H1 (cell line): ENCODE measurements at regions not wholly inside any gene's neighbourhood (a gene's known extent, or its start where the extent isn't known, plus 50 kb on each side); places are given as distances from the start of the nearest gene placed in this dataset.

ENCODE experiments used
- CTCF ChIA-PET: fragments of 300-600 bp; sonication (Branson Sonifier 250); formaldehyde crosslinking; loops from one replicate; lab custom pipeline; 2021; ENCODE audit not compliant: partially characterized antibody; lab: Charles Lee
- POLR2A ChIA-PET: fragments of 300-600 bp; sonication (Branson Sonifier 250); formaldehyde crosslinking; loops from one replicate; lab custom pipeline; 2021; ENCODE audit warnings: inconsistent platforms; ENCODE audit not compliant: partially characterized antibody; lab: Charles Lee
- DNase-seq, 2 experiments: peaks; one replicate each; pipeline versions ENCODE4 v3.0.0 to v3.0.0-alpha.2; 2010 to 2022; ENCODE audit warnings: low spot score in 2 of 2, low read depth in 1 of 2, mixed read lengths in 1 of 2
- FAIRE-seq: peaks from 2 replicates; lab custom pipeline; 2011; peaks lifted over from hg19 to GRCh38; lab: Jason Lieb, UNC
- H2AFZ ChIP-seq: 2 replicates; pipeline ENCODE4 v1.8.1; 2012; ENCODE audit warnings: low read length, inconsistent platforms
- H2AK5ac ChIP-seq: 2 replicates; pipeline ENCODE4 v1.6.1; 2013; ENCODE audit warnings: low read depth, low read length
- H2BK120ac ChIP-seq: replicated peaks from 2 replicates; pipeline ENCODE3; 2013; ENCODE audit warnings: low read depth, low read length, inconsistent platforms
- H2BK12ac ChIP-seq: 2 replicates; pipeline ENCODE4 v1.6.1; 2013; ENCODE audit warnings: low read depth, low read length
- H2BK15ac ChIP-seq: 2 replicates; pipeline ENCODE4 v1.6.1; 2013; ENCODE audit warnings: low read length
- H2BK20ac ChIP-seq: 2 replicates; pipeline ENCODE4 v1.6.1; 2013; ENCODE audit warnings: low read length
- H2BK5ac ChIP-seq: 2 replicates; pipeline ENCODE4 v1.6.1; 2013; ENCODE audit warnings: low read depth, low read length
- H3K14ac ChIP-seq: 2 replicates; pipeline ENCODE4 v1.6.1; 2013; ENCODE audit warnings: inconsistent platforms; ENCODE audit not compliant: insufficient read length
- H3K18ac ChIP-seq: 2 replicates; pipeline ENCODE4 v1.6.1; 2013; ENCODE audit warnings: low read length; ENCODE audit errors: extremely low read depth
- H3K23ac ChIP-seq: 2 replicates; pipeline ENCODE4 v1.6.1; 2013; ENCODE audit warnings: inconsistent platforms; ENCODE audit not compliant: insufficient read length
- H3K23me2 ChIP-seq: 2 replicates; pipeline ENCODE4 v1.6.1; 2013; ENCODE audit warnings: low read depth, low read length
- H3K27ac ChIP-seq: 2 replicates; pipeline ENCODE4 v1.6.1; 2011; ENCODE audit warnings: low read depth, low read length, inconsistent platforms
- H3K27me3 ChIP-seq, 4 experiments: replicated peaks in 1 of 4; 1 replicate in 1 of 4; 2 replicates in 3 of 4; pipeline versions ENCODE4 v1.6.1 to v1.8.1; 2011 to 2013; ENCODE audit warnings: low read length in 3 of 4, mild to moderate bottlenecking in 3 of 4, inconsistent platforms in 2 of 4, mixed read lengths in 2 of 4, moderate library complexity in 1 of 4; ENCODE audit not compliant: control insufficient read depth in 3 of 4, insufficient read depth in 3 of 4; ENCODE audit errors: extremely low read depth in 1 of 4
- H3K36me3 ChIP-seq, 4 experiments: 2 replicates each; pipeline versions ENCODE4 v1.6.1 to v1.8.1; 2011 to 2013; ENCODE audit warnings: mild to moderate bottlenecking in 4 of 4, low read length in 3 of 4, moderate library complexity in 2 of 4, control low read depth in 1 of 4, inconsistent platforms in 1 of 4; ENCODE audit not compliant: insufficient read depth in 4 of 4, control insufficient read depth in 2 of 4
- H3K4ac ChIP-seq: replicated peaks from 2 replicates; pipeline ENCODE3; 2013; ENCODE audit warnings: low read length, low read depth, mixed read lengths, inconsistent platforms; ENCODE audit not compliant: insufficient read length
- H3K4me1 ChIP-seq, 4 experiments: replicated peaks in 1 of 4; 1 replicate in 1 of 4; 2 replicates in 3 of 4; pipeline versions ENCODE4 v1.6.1 to v1.8.1; 2011 to 2013; ENCODE audit warnings: low read length in 3 of 4, inconsistent platforms in 2 of 4, mixed read lengths in 1 of 4; ENCODE audit not compliant: insufficient read depth in 4 of 4, control insufficient read depth in 3 of 4
- H3K4me2 ChIP-seq, 2 experiments: 2 replicates each; pipeline versions ENCODE4 v1.6.1 to v1.8.1; 2011 to 2013; ENCODE audit warnings: low read depth in 2 of 2, low read length in 2 of 2, control low read depth in 1 of 2, inconsistent platforms in 1 of 2, mild to moderate bottlenecking in 1 of 2; ENCODE audit not compliant: insufficient read depth in 1 of 2
- H3K4me3 ChIP-seq, 4 experiments: fragments of 200-600, 300-600 bp in 1 of 4; sonication (generic), shearing (Covaris generic), sonication (Bioruptor Twin) in 1 of 4; 2 replicates each; pipeline versions ENCODE4 v1.5.1 to v1.8.1; 2011 to 2016; ENCODE audit warnings: low read length in 4 of 4, low read depth in 3 of 4, control low read depth in 2 of 4, inconsistent platforms in 2 of 4, mild to moderate bottlenecking in 2 of 4, mixed read lengths in 1 of 4, moderate library complexity in 1 of 4; ENCODE audit not compliant: insufficient read depth in 2 of 4; ENCODE audit errors: extremely low read depth in 1 of 4
- H3K56ac ChIP-seq: replicated peaks from 2 replicates; pipeline ENCODE3; 2013; ENCODE audit warnings: low read depth, mild to moderate bottlenecking, mixed read lengths, low read length, inconsistent platforms; ENCODE audit not compliant: insufficient read length
- H3K79me1 ChIP-seq: 2 replicates; pipeline ENCODE4 v1.6.1; 2013; ENCODE audit warnings: low read depth, low read length, control low read depth
- H3K79me2 ChIP-seq, 2 experiments: 2 replicates each; pipeline versions ENCODE4 v1.6.1 to v1.8.1; 2012 to 2013; ENCODE audit warnings: low read length in 2 of 2, mild to moderate bottlenecking in 2 of 2, inconsistent platforms in 1 of 2; ENCODE audit not compliant: insufficient read depth in 2 of 2, control insufficient read depth in 1 of 2
- H3K9ac ChIP-seq, 4 experiments: replicated peaks in 1 of 4; 1 replicate in 1 of 4; 2 replicates in 3 of 4; pipeline versions ENCODE4 v1.6.1 to v1.8.1; 2011 to 2013; ENCODE audit warnings: low read depth in 3 of 4, low read length in 3 of 4, control low read depth in 2 of 4, mild to moderate bottlenecking in 2 of 4, moderate library complexity in 2 of 4, inconsistent platforms in 1 of 4; ENCODE audit errors: extremely low read depth in 1 of 4
- H3K9me3 ChIP-seq, 2 experiments: 2 replicates each; pipeline versions ENCODE4 v1.6.1 to v1.8.1; 2012 to 2013; ENCODE audit warnings: mild to moderate bottlenecking in 2 of 2, moderate library complexity in 2 of 2, control low read depth in 1 of 2, inconsistent platforms in 1 of 2, low read depth in 1 of 2, low read length in 1 of 2, mixed read lengths in 1 of 2; ENCODE audit not compliant: insufficient read depth in 2 of 2
- H4K20me1 ChIP-seq, 2 experiments: replicated peaks in 1 of 2; 2 replicates each; pipeline versions ENCODE3 to v1.8.1; 2011 to 2013; ENCODE audit warnings: inconsistent platforms in 2 of 2, low read length in 2 of 2, mild to moderate bottlenecking in 1 of 2; ENCODE audit not compliant: insufficient read depth in 2 of 2, control insufficient read depth in 1 of 2
- H4K5ac ChIP-seq: 2 replicates; pipeline ENCODE4 v1.6.1; 2013; ENCODE audit warnings: low read length, low read depth, mixed read lengths, inconsistent platforms; ENCODE audit not compliant: insufficient read length
- H4K8ac ChIP-seq: 2 replicates; pipeline ENCODE4 v1.8.0; 2013; ENCODE audit warnings: mild to moderate bottlenecking, moderate library complexity, low read length, inconsistent platforms; ENCODE audit not compliant: insufficient read depth; ENCODE audit errors: extremely low read depth
- H4K91ac ChIP-seq: replicated peaks from 2 replicates; pipeline ENCODE3; 2013; ENCODE audit warnings: low read length, mixed read lengths, inconsistent platforms; ENCODE audit not compliant: insufficient read length
- ASH2L ChIP-seq: fragments of 200-600, 300-600 bp; sonication (generic); IDR thresholded peaks from one replicate; pipeline ENCODE4 v1.7.1; 2017; ENCODE audit warnings: low read length
- BCL11A ChIP-seq, 2 experiments: IDR thresholded peaks; one replicate each; pipeline ENCODE4 v1.6.1; 2011; ENCODE audit warnings: low read depth in 2 of 2, low read length in 2 of 2, mild to moderate bottlenecking in 2 of 2
- CBX5 ChIP-seq: fragments of 300-800, 300-1000 bp; sonication (generic); IDR thresholded peaks from 2 replicates; pipeline ENCODE4 v1.7.1; 2016; ENCODE audit warnings: antibody characterized with exemption, low read length, low read depth
- CHD1 ChIP-seq: IDR thresholded peaks from 2 replicates; pipeline ENCODE4 v1.6.1; 2012; ENCODE audit warnings: low read depth, low read length, improper control_type of control experiment
- EP300 ChIP-seq, 2 experiments: IDR thresholded peaks; 1 replicate in 1 of 2; 2 replicates in 1 of 2; pipeline ENCODE4 v1.6.1; 2011 to 2012; ENCODE audit warnings: low read depth in 2 of 2, low read length in 2 of 2, mild to moderate bottlenecking in 2 of 2, borderline replicate concordance in 1 of 2, inconsistent platforms in 1 of 2, moderate library complexity in 1 of 2
- GABPA ChIP-seq: IDR thresholded peaks from 2 replicates; pipeline ENCODE4 v1.6.1; 2011; ENCODE audit warnings: mild to moderate bottlenecking, low read length, moderate library complexity, borderline replicate concordance; ENCODE audit not compliant: insufficient read depth
- HDAC2 ChIP-seq, 2 experiments: fragments of 300-600 bp in 1 of 2; sonication (generic) in 1 of 2; IDR thresholded peaks; 2 replicates each; pipeline ENCODE4 v1.6.1; 2011 to 2012; ENCODE audit warnings: low read depth in 2 of 2, low read length in 2 of 2, mild to moderate bottlenecking in 2 of 2, moderate library complexity in 2 of 2, borderline replicate concordance in 1 of 2, inconsistent platforms in 1 of 2
- JUN ChIP-seq: IDR thresholded peaks from 2 replicates; pipeline ENCODE4 v1.6.1; 2011; ENCODE audit warnings: low read depth, mild to moderate bottlenecking, improper control_type of control experiment, low read length
- NRF1 ChIP-seq: IDR thresholded peaks from 2 replicates; pipeline ENCODE4 v1.6.1; 2011; ENCODE audit warnings: mild to moderate bottlenecking, low read depth, low read length, improper control_type of control experiment
- RNF2 ChIP-seq: fragments of 200-900, 300-1000 bp; sonication (generic); IDR thresholded peaks from 2 replicates; pipeline ENCODE4 v1.7.1; 2016; ENCODE audit warnings: borderline replicate concordance, low read depth, mild to moderate bottlenecking, antibody characterized with exemption, low read length; ENCODE audit not compliant: poor library complexity, severe bottlenecking; ENCODE audit errors: missing control alignments
- SAP30 ChIP-seq: fragments of 300-600 bp; sonication (generic); IDR thresholded peaks from 2 replicates; pipeline ENCODE4 v1.7.1; 2012; ENCODE audit warnings: low read length, moderate library complexity, mild to moderate bottlenecking, inconsistent platforms; ENCODE audit not compliant: insufficient read depth, insufficient replicate concordance
- SUZ12 ChIP-seq: fragments of 200-600 bp; sonication (generic); IDR thresholded peaks from 2 replicates; pipeline ENCODE4 v1.6.1; 2012; ENCODE audit warnings: mild to moderate bottlenecking, inconsistent platforms, low read length, moderate library complexity, mixed read lengths
- TEAD4 ChIP-seq: IDR thresholded peaks from 2 replicates; pipeline ENCODE4 v1.6.1; 2012; ENCODE audit warnings: low read depth, low read length, inconsistent platforms, mixed read lengths
- WGBS, 2 experiments: shearing (Covaris generic) in 1 of 2; methylation state at CpG; one replicate each; pipeline versions ENCODE4 v1.1.6 to v1.1.7; 2013 to 2015; ENCODE audit warnings: low lambda C conversion rate in 2 of 2, mixed read lengths in 2 of 2, inconsistent platforms in 1 of 2, low coverage in 1 of 2, missing lambda C conversion rate in 1 of 2; ENCODE audit not compliant: insufficient replicate concordance in 2 of 2, insufficient coverage in 1 of 2, insufficient read length in 1 of 2; ENCODE audit errors: extremely low coverage in 1 of 2, missing lambda C conversion rate in 1 of 2; 5-methylcytosine and 5-hydroxymethylcytosine counted together

DNA sequence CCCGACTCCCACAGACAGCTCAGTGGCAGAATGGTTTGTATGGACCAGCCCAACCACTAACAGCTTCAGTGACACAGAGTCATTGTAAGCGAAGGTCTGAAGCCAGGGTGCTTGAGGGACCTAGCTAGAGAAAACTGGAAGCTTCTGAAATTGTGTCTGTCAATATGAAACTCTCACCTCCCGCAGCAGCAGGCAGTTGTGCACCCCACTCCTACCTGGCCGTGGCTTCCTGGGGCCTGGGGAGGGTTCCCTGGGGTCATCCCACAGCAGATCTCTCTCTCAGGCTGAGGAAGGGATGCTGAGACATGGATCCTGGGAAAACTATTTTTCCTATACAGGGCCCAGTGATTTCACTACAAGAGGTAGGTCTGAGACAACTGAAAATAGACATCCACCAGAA lies 229.5 kb downstream of the TFCP2L1 start:
- no peaks in the 10 kb centered on the region for H3K79me1 ChIP-seq
- H3K36me3 ChIP-seq: no peaks in the 10 kb centered on the region
- H3K4me1 ChIP-seq: no peaks in the 10 kb centered on the region
- ChIA-PET POLR2A (interaction anchor here (1.3 kb wide), 1 partner anchor 20 kb away, joined by 5 read pairs; no protein-coding TSS in a partner anchor), CTCF (interaction anchor here (0.9 to 1.6 kb wide), 2 partner anchors 15 to 16 kb away, joined by 3 read pairs; no protein-coding TSS in a partner anchor)
- H2BK20ac ChIP-seq: no peak overlapping the region
- H2AK5ac ChIP-seq: no peak overlapping the region
- H3K4me3 ChIP-seq: no peak overlapping the region
- peaks cover 0 to 12% (median 5%) of the 10 kb centered on the region in 4 experiments; a peak in 3 of 7 replicates for H3K27me3 ChIP-seq
- H3K9ac ChIP-seq: no peak overlapping the region
- no peak overlapping the region for H3K56ac ChIP-seq
- no peak overlapping the region for H2AFZ ChIP-seq
- H3K4me2 ChIP-seq: no peak overlapping the region
- H2BK12ac ChIP-seq: no peak overlapping the region
- H4K91ac ChIP-seq: no peak overlapping the region
- H2BK120ac ChIP-seq: no peak overlapping the region
- no peaks in the 10 kb centered on the region for H3K23me2 ChIP-seq
- H3K18ac ChIP-seq: no peak overlapping the region
- H3K79me2 ChIP-seq: no peaks in the 10 kb centered on the region
- no peak overlapping the region for H4K5ac ChIP-seq
- no peak overlapping the region for H2BK5ac ChIP-seq
- no peak overlapping the region for H4K8ac ChIP-seq
- FAIRE-seq (no peak), DNase-seq (no peak)
- H3K27ac ChIP-seq: no peak overlapping the region
- H3K23ac ChIP-seq: no peak overlapping the region
- no peak overlapping the region for H2BK15ac ChIP-seq
- H3K4ac ChIP-seq: no peak overlapping the region
- 0 out of 4 replicates have a peak, but pooled peaks cover 0 to 2% of the 10 kb centered on the region in 2 experiments for H3K9me3 ChIP-seq
- H4K20me1 ChIP-seq: no peaks in the 10 kb centered on the region
- 74% methylated on average over 4 of the region's 4 CpGs; no CpG with 5 or more reads in 1 of the 2 experiments for WGBS, 2 experiments
- no peak overlapping the region for H3K14ac ChIP-seq
- TF ChIP-seq EP300 (IDR thresholded peaks at IDR 0.05; ENCODE audit: borderline replicate concordance in 1 of 2, low read depth in 2 of 2, low read length in 2 of 2) (no peak), ASH2L (no peak), TEAD4 (no peak), HDAC2 (IDR thresholded peaks at IDR 0.05; ENCODE audit: borderline replicate concordance in 1 of 2, low read depth in 2 of 2, low read length in 2 of 2) (no peak), CHD1 (no peak), NRF1 (no peak), SUZ12 (no peak), RNF2 (no peak), GABPA (no peak), JUN (no peak), BCL11A (IDR thresholded peaks at IDR 0.05; ENCODE audit: low read depth in 2 of 2, low read length in 2 of 2) (no peak), SAP30 (no peak), CBX5 (no peak)
